H1 (cell line): ENCODE measurements at regions not wholly inside any gene's neighbourhood (a gene's known extent, or its start where the extent isn't known, plus 50 kb on each side); places are given as distances from the start of the nearest gene placed in this dataset.

Source experiments
- CTCF ChIA-PET: fragments of 300-600 bp; sonication (Branson Sonifier 250); formaldehyde crosslinking; loops from one replicate; lab custom pipeline; 2021; ENCODE audit not compliant: partially characterized antibody; lab: Charles Lee
- POLR2A ChIA-PET: fragments of 300-600 bp; sonication (Branson Sonifier 250); formaldehyde crosslinking; loops from one replicate; lab custom pipeline; 2021; ENCODE audit warnings: inconsistent platforms; ENCODE audit not compliant: partially characterized antibody; lab: Charles Lee
- DNase-seq, 2 experiments: peaks; one replicate each; pipeline versions ENCODE4 v3.0.0 to v3.0.0-alpha.2; 2010 to 2022; ENCODE audit warnings: low spot score in 2 of 2, low read depth in 1 of 2, mixed read lengths in 1 of 2
- FAIRE-seq: peaks from 2 replicates; lab custom pipeline; 2011; peaks lifted over from hg19 to GRCh38; lab: Jason Lieb, UNC
- H2AFZ ChIP-seq: 2 replicates; pipeline ENCODE4 v1.8.1; 2012; ENCODE audit warnings: low read length, inconsistent platforms
- H2AK5ac ChIP-seq: 2 replicates; pipeline ENCODE4 v1.6.1; 2013; ENCODE audit warnings: low read depth, low read length
- H2BK120ac ChIP-seq: replicated peaks from 2 replicates; pipeline ENCODE3; 2013; ENCODE audit warnings: low read depth, low read length, inconsistent platforms
- H2BK12ac ChIP-seq: 2 replicates; pipeline ENCODE4 v1.6.1; 2013; ENCODE audit warnings: low read depth, low read length
- H2BK15ac ChIP-seq: 2 replicates; pipeline ENCODE4 v1.6.1; 2013; ENCODE audit warnings: low read length
- H2BK20ac ChIP-seq: 2 replicates; pipeline ENCODE4 v1.6.1; 2013; ENCODE audit warnings: low read length
- H2BK5ac ChIP-seq: 2 replicates; pipeline ENCODE4 v1.6.1; 2013; ENCODE audit warnings: low read depth, low read length
- H3K14ac ChIP-seq: 2 replicates; pipeline ENCODE4 v1.6.1; 2013; ENCODE audit warnings: inconsistent platforms; ENCODE audit not compliant: insufficient read length
- H3K18ac ChIP-seq: 2 replicates; pipeline ENCODE4 v1.6.1; 2013; ENCODE audit warnings: low read length; ENCODE audit errors: extremely low read depth
- H3K23ac ChIP-seq: 2 replicates; pipeline ENCODE4 v1.6.1; 2013; ENCODE audit warnings: inconsistent platforms; ENCODE audit not compliant: insufficient read length
- H3K23me2 ChIP-seq: 2 replicates; pipeline ENCODE4 v1.6.1; 2013; ENCODE audit warnings: low read depth, low read length
- H3K27ac ChIP-seq: 2 replicates; pipeline ENCODE4 v1.6.1; 2011; ENCODE audit warnings: low read depth, low read length, inconsistent platforms
- H3K27me3 ChIP-seq, 4 experiments: replicated peaks in 1 of 4; 1 replicate in 1 of 4; 2 replicates in 3 of 4; pipeline versions ENCODE4 v1.6.1 to v1.8.1; 2011 to 2013; ENCODE audit warnings: low read length in 3 of 4, mild to moderate bottlenecking in 3 of 4, inconsistent platforms in 2 of 4, mixed read lengths in 2 of 4, moderate library complexity in 1 of 4; ENCODE audit not compliant: control insufficient read depth in 3 of 4, insufficient read depth in 3 of 4; ENCODE audit errors: extremely low read depth in 1 of 4
- H3K36me3 ChIP-seq, 4 experiments: 2 replicates each; pipeline versions ENCODE4 v1.6.1 to v1.8.1; 2011 to 2013; ENCODE audit warnings: mild to moderate bottlenecking in 4 of 4, low read length in 3 of 4, moderate library complexity in 2 of 4, control low read depth in 1 of 4, inconsistent platforms in 1 of 4; ENCODE audit not compliant: insufficient read depth in 4 of 4, control insufficient read depth in 2 of 4
- H3K4ac ChIP-seq: replicated peaks from 2 replicates; pipeline ENCODE3; 2013; ENCODE audit warnings: low read length, low read depth, mixed read lengths, inconsistent platforms; ENCODE audit not compliant: insufficient read length
- H3K4me1 ChIP-seq, 4 experiments: replicated peaks in 1 of 4; 1 replicate in 1 of 4; 2 replicates in 3 of 4; pipeline versions ENCODE4 v1.6.1 to v1.8.1; 2011 to 2013; ENCODE audit warnings: low read length in 3 of 4, inconsistent platforms in 2 of 4, mixed read lengths in 1 of 4; ENCODE audit not compliant: insufficient read depth in 4 of 4, control insufficient read depth in 3 of 4
- H3K4me2 ChIP-seq, 2 experiments: 2 replicates each; pipeline versions ENCODE4 v1.6.1 to v1.8.1; 2011 to 2013; ENCODE audit warnings: low read depth in 2 of 2, low read length in 2 of 2, control low read depth in 1 of 2, inconsistent platforms in 1 of 2, mild to moderate bottlenecking in 1 of 2; ENCODE audit not compliant: insufficient read depth in 1 of 2
- H3K4me3 ChIP-seq, 4 experiments: fragments of 200-600, 300-600 bp in 1 of 4; sonication (generic), shearing (Covaris generic), sonication (Bioruptor Twin) in 1 of 4; 2 replicates each; pipeline versions ENCODE4 v1.5.1 to v1.8.1; 2011 to 2016; ENCODE audit warnings: low read length in 4 of 4, low read depth in 3 of 4, control low read depth in 2 of 4, inconsistent platforms in 2 of 4, mild to moderate bottlenecking in 2 of 4, mixed read lengths in 1 of 4, moderate library complexity in 1 of 4; ENCODE audit not compliant: insufficient read depth in 2 of 4; ENCODE audit errors: extremely low read depth in 1 of 4
- H3K56ac ChIP-seq: replicated peaks from 2 replicates; pipeline ENCODE3; 2013; ENCODE audit warnings: low read depth, mild to moderate bottlenecking, mixed read lengths, low read length, inconsistent platforms; ENCODE audit not compliant: insufficient read length
- H3K79me1 ChIP-seq: 2 replicates; pipeline ENCODE4 v1.6.1; 2013; ENCODE audit warnings: low read depth, low read length, control low read depth
- H3K79me2 ChIP-seq, 2 experiments: 2 replicates each; pipeline versions ENCODE4 v1.6.1 to v1.8.1; 2012 to 2013; ENCODE audit warnings: low read length in 2 of 2, mild to moderate bottlenecking in 2 of 2, inconsistent platforms in 1 of 2; ENCODE audit not compliant: insufficient read depth in 2 of 2, control insufficient read depth in 1 of 2
- H3K9ac ChIP-seq, 4 experiments: replicated peaks in 1 of 4; 1 replicate in 1 of 4; 2 replicates in 3 of 4; pipeline versions ENCODE4 v1.6.1 to v1.8.1; 2011 to 2013; ENCODE audit warnings: low read depth in 3 of 4, low read length in 3 of 4, control low read depth in 2 of 4, mild to moderate bottlenecking in 2 of 4, moderate library complexity in 2 of 4, inconsistent platforms in 1 of 4; ENCODE audit errors: extremely low read depth in 1 of 4
- H3K9me3 ChIP-seq, 2 experiments: 2 replicates each; pipeline versions ENCODE4 v1.6.1 to v1.8.1; 2012 to 2013; ENCODE audit warnings: mild to moderate bottlenecking in 2 of 2, moderate library complexity in 2 of 2, control low read depth in 1 of 2, inconsistent platforms in 1 of 2, low read depth in 1 of 2, low read length in 1 of 2, mixed read lengths in 1 of 2; ENCODE audit not compliant: insufficient read depth in 2 of 2
- H4K20me1 ChIP-seq, 2 experiments: replicated peaks in 1 of 2; 2 replicates each; pipeline versions ENCODE3 to v1.8.1; 2011 to 2013; ENCODE audit warnings: inconsistent platforms in 2 of 2, low read length in 2 of 2, mild to moderate bottlenecking in 1 of 2; ENCODE audit not compliant: insufficient read depth in 2 of 2, control insufficient read depth in 1 of 2
- H4K5ac ChIP-seq: 2 replicates; pipeline ENCODE4 v1.6.1; 2013; ENCODE audit warnings: low read length, low read depth, mixed read lengths, inconsistent platforms; ENCODE audit not compliant: insufficient read length
- H4K8ac ChIP-seq: 2 replicates; pipeline ENCODE4 v1.8.0; 2013; ENCODE audit warnings: mild to moderate bottlenecking, moderate library complexity, low read length, inconsistent platforms; ENCODE audit not compliant: insufficient read depth; ENCODE audit errors: extremely low read depth
- H4K91ac ChIP-seq: replicated peaks from 2 replicates; pipeline ENCODE3; 2013; ENCODE audit warnings: low read length, mixed read lengths, inconsistent platforms; ENCODE audit not compliant: insufficient read length
- CEBPB ChIP-seq: IDR thresholded peaks from 2 replicates; pipeline ENCODE4 v1.6.1; 2012; ENCODE audit warnings: low read depth, low read length
- GABPA ChIP-seq: IDR thresholded peaks from 2 replicates; pipeline ENCODE4 v1.6.1; 2011; ENCODE audit warnings: mild to moderate bottlenecking, low read length, moderate library complexity, borderline replicate concordance; ENCODE audit not compliant: insufficient read depth
- POLR2AphosphoS5 ChIP-seq: IDR thresholded peaks from 2 replicates; pipeline ENCODE4 v1.6.1; 2011; ENCODE audit warnings: low read depth, low read length
- RAD21 ChIP-seq, 2 experiments: IDR thresholded peaks in 1 of 2; conservative IDR thresholded peaks in 1 of 2; 2 replicates each; pipeline ENCODE4 v1.6.1; 2011; ENCODE audit warnings: low read depth in 2 of 2, low read length in 2 of 2, improper control_type of control experiment in 1 of 2, inconsistent platforms in 1 of 2, mild to moderate bottlenecking in 1 of 2, moderate library complexity in 1 of 2
- SUZ12 ChIP-seq: fragments of 200-600 bp; sonication (generic); IDR thresholded peaks from 2 replicates; pipeline ENCODE4 v1.6.1; 2012; ENCODE audit warnings: mild to moderate bottlenecking, inconsistent platforms, low read length, moderate library complexity, mixed read lengths
- WGBS, 2 experiments: shearing (Covaris generic) in 1 of 2; methylation state at CpG; one replicate each; pipeline versions ENCODE4 v1.1.6 to v1.1.7; 2013 to 2015; ENCODE audit warnings: low lambda C conversion rate in 2 of 2, mixed read lengths in 2 of 2, inconsistent platforms in 1 of 2, low coverage in 1 of 2, missing lambda C conversion rate in 1 of 2; ENCODE audit not compliant: insufficient replicate concordance in 2 of 2, insufficient coverage in 1 of 2, insufficient read length in 1 of 2; ENCODE audit errors: extremely low coverage in 1 of 2, missing lambda C conversion rate in 1 of 2; 5-methylcytosine and 5-hydroxymethylcytosine counted together
- TF ChIP-seq, protein P1 (sequence below): IDR thresholded peaks from 2 replicates; pipeline ENCODE4 v1.6.1; 2012; ENCODE audit warnings: inconsistent platforms
- TF ChIP-seq, protein P2 (sequence below): IDR thresholded peaks from 2 replicates; pipeline ENCODE4 v1.6.1; 2012; ENCODE audit warnings: inconsistent platforms
- TF ChIP-seq, protein P3 (sequence below), 3 experiments: IDR thresholded peaks; 1 replicate in 2 of 3; 2 replicates in 1 of 3; pipeline versions ENCODE4 v1.5.1 to v1.6.1; 2011; ENCODE audit warnings: low read length in 3 of 3, mild to moderate bottlenecking in 3 of 3, inconsistent platforms in 2 of 3, low read depth in 1 of 3, moderate library complexity in 1 of 3; ENCODE audit not compliant: insufficient read depth in 1 of 3; ENCODE audit errors: control extremely low read depth in 1 of 3

DNA sequence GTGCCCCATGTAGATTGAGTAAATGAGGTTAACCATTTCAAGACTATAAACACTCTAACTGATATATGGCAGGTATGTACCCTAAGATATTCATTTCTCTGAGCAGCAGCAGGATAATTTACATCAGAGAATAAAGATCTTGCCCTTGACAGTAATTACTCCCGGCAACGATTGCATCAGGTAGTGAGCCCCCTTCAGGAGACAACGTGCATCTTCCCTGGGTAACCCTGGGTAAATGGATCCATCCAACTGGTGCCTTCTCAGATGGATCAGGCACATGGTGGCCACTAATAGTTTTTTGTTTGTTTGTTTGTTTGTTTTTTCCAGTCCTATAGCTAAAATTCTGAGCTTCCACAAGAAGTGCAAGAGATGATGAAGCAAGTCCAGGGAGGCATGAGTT, 469.4 kb upstream of the SLC35B3 start:
- Histone ChIP-seq H3K79me1 (no peaks in the 10 kb centered on the region), H4K5ac (no peak overlapping the region), H3K18ac (no peak overlapping the region), H3K23ac (no peak overlapping the region), H3K4me2 (no peak overlapping the region), H4K8ac (no peak overlapping the region), H3K9me3 (no peaks in the 10 kb centered on the region), H2AFZ (no peak overlapping the region), H3K9ac (no peak overlapping the region), H3K27me3 (no peaks in the 10 kb centered on the region), H2BK120ac (no peak overlapping the region), H3K23me2 (no peaks in the 10 kb centered on the region), H2BK5ac (no peak overlapping the region), H3K4ac (no peak overlapping the region), H3K36me3 (no peaks in the 10 kb centered on the region), H4K91ac (no peak overlapping the region), H4K20me1 (no peaks in the 10 kb centered on the region), H3K27ac (no peak overlapping the region), H3K14ac (no peak overlapping the region), H2BK20ac (no peak overlapping the region), H2BK12ac (no peak overlapping the region), H3K79me2 (no peaks in the 10 kb centered on the region), H3K4me1 (no peaks in the 10 kb centered on the region), H2AK5ac (no peak overlapping the region), H3K56ac (no peak overlapping the region), H3K4me3 (no peak overlapping the region), H2BK15ac (no peak overlapping the region)
- DNase-seq (peak; percentile 10 to 53), FAIRE-seq (peak; percentile 13)
- ChIA-PET CTCF (interaction anchor here (0.5 to 4.1 kb wide), 5 partner anchors 10 to 777 kb away, joined by 3 to 19 read pairs (median 11); no protein-coding TSS in a partner anchor), POLR2A (no interaction called here)
- TF ChIP-seq, protein P1, sequence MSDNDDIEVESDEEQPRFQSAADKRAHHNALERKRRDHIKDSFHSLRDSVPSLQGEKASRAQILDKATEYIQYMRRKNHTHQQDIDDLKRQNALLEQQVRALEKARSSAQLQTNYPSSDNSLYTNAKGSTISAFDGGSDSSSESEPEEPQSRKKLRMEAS = 0 out of 2 replicates have a peak, but pooled peaks have one; percentile 29
- TF ChIP-seq, protein P2, sequence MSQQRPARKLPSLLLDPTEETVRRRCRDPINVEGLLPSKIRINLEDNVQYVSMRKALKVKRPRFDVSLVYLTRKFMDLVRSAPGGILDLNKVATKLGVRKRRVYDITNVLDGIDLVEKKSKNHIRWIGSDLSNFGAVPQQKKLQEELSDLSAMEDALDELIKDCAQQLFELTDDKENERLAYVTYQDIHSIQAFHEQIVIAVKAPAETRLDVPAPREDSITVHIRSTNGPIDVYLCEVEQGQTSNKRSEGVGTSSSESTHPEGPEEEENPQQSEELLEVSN = peak; percentile 29; the same call in 1 of the 2 replicates
- TF ChIP-seq POLR2AphosphoS5 (no peak), CEBPB (peak; percentile 67), GABPA (no peak), SUZ12 (no peak), RAD21 (IDR thresholded peaks at IDR 0.05 in 1 of 2, conservative IDR thresholded peaks at IDR 0.05 in 1 of 2; ENCODE audit: low read depth in 2 of 2, low read length in 2 of 2) (peak; percentile 40 to 57)
- TF ChIP-seq, protein P3, sequence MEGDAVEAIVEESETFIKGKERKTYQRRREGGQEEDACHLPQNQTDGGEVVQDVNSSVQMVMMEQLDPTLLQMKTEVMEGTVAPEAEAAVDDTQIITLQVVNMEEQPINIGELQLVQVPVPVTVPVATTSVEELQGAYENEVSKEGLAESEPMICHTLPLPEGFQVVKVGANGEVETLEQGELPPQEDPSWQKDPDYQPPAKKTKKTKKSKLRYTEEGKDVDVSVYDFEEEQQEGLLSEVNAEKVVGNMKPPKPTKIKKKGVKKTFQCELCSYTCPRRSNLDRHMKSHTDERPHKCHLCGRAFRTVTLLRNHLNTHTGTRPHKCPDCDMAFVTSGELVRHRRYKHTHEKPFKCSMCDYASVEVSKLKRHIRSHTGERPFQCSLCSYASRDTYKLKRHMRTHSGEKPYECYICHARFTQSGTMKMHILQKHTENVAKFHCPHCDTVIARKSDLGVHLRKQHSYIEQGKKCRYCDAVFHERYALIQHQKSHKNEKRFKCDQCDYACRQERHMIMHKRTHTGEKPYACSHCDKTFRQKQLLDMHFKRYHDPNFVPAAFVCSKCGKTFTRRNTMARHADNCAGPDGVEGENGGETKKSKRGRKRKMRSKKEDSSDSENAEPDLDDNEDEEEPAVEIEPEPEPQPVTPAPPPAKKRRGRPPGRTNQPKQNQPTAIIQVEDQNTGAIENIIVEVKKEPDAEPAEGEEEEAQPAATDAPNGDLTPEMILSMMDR (IDR thresholded peaks at IDR 0.05; ENCODE audit: control extremely low read depth in 1 of 3, insufficient read depth in 1 of 3, low read depth in 1 of 3, low read length in 3 of 3) = peak; percentile 55 to 79 (median 70)
- 51% methylated on average over 3 of the region's 3 CpGs; no CpG with 5 or more reads in 1 of the 2 experiments for WGBS, 2 experiments
